CD14-positive monocyte (primary cell): ENCODE measurements at regions not wholly inside any gene's neighbourhood (a gene's known extent, or its start where the extent isn't known, plus 50 kb on each side); places are given as distances from the start of the nearest gene placed in this dataset.

Experiments used
- DNase-seq, 3 donors: peaks; one replicate each; pipeline ENCODE4 v3.0.0-alpha.2; 2011 to 2022
- H2AFZ ChIP-seq: 2 replicates; pipeline ENCODE4 v1.6.0; 2012; ENCODE audit warnings: mild to moderate bottlenecking, low read depth, low read length, inconsistent platforms; ENCODE audit not compliant: insufficient read depth, poor library complexity, severe bottlenecking
- H3K27ac ChIP-seq, 2 donors: 1 replicate in 1 of 2; 2 replicates in 1 of 2; pipeline ENCODE4 v1.5.1; 2012 to 2013; ENCODE audit warnings: low read length in 2 of 2, control low read depth in 1 of 2, inconsistent platforms in 1 of 2, low read depth in 1 of 2, mild to moderate bottlenecking in 1 of 2
- H3K27me3 ChIP-seq, 2 donors: one replicate each; pipeline versions ENCODE4 v1.6.0 to v1.6.1; 2011 to 2013; ENCODE audit warnings: low read length in 2 of 2; ENCODE audit not compliant: control insufficient read depth in 2 of 2, insufficient read depth in 2 of 2
- H3K36me3 ChIP-seq, 2 donors: replicated peaks in 1 of 2; 1 replicate in 1 of 2; 2 replicates in 1 of 2; pipeline versions ENCODE4 v1.5.1 to v1.6.1; 2012 to 2013; ENCODE audit warnings: low read length in 2 of 2, control low read depth in 1 of 2, inconsistent platforms in 1 of 2, mild to moderate bottlenecking in 1 of 2; ENCODE audit not compliant: insufficient read depth in 2 of 2, control insufficient read depth in 1 of 2
- H3K4me1 ChIP-seq, 2 donors: 1 replicate in 1 of 2; 2 replicates in 1 of 2; pipeline versions ENCODE4 v1.5.1 to v1.6.1; 2012 to 2013; ENCODE audit warnings: low read length in 2 of 2, control low read depth in 1 of 2, inconsistent platforms in 1 of 2, mild to moderate bottlenecking in 1 of 2, moderate library complexity in 1 of 2; ENCODE audit not compliant: insufficient read depth in 2 of 2, control insufficient read depth in 1 of 2
- H3K4me2 ChIP-seq: replicated peaks from 2 replicates; pipeline ENCODE3; 2012; ENCODE audit warnings: low read length, moderate library complexity, mild to moderate bottlenecking; ENCODE audit not compliant: poor library complexity, severe bottlenecking; ENCODE audit errors: extremely low read depth
- H3K4me3 ChIP-seq, 3 experiments: fragments of 200-600 bp in 1 of 3; sonication (generic) in 1 of 3; replicated peaks in 1 of 3; 1 replicate in 2 of 3; 2 replicates in 1 of 3; pipeline ENCODE4 v1.5.1; 2011 to 2013; ENCODE audit warnings: low read length in 3 of 3, mild to moderate bottlenecking in 3 of 3, control low read depth in 2 of 3, low read depth in 2 of 3, inconsistent platforms in 1 of 3, moderate library complexity in 1 of 3
- H3K79me2 ChIP-seq: 2 replicates; pipeline ENCODE4 v1.6.0; 2012; ENCODE audit warnings: mild to moderate bottlenecking, control low read depth, inconsistent platforms, low read length, moderate library complexity; ENCODE audit not compliant: insufficient read depth
- H3K9ac ChIP-seq: 2 replicates; pipeline ENCODE4 v1.6.0; 2017; ENCODE audit warnings: low read length, mild to moderate bottlenecking; ENCODE audit not compliant: insufficient read depth, poor library complexity, severe bottlenecking
- H3K9me3 ChIP-seq, 2 donors: replicated peaks in 1 of 2; 1 replicate in 1 of 2; 2 replicates in 1 of 2; pipeline versions ENCODE4 v1.5.1 to v1.6.1; 2012 to 2013; ENCODE audit warnings: low read length in 2 of 2, control low read depth in 1 of 2; ENCODE audit not compliant: control insufficient read depth in 1 of 2, insufficient read depth in 1 of 2
- H4K20me1 ChIP-seq: 2 replicates; pipeline ENCODE4 v1.6.0; 2012; ENCODE audit warnings: mild to moderate bottlenecking, low read length, control low read depth, moderate library complexity; ENCODE audit not compliant: insufficient read depth
- H3K27ac Mint-ChIP-seq, 7 donors: one replicate each; pipeline ENCODE4 v1.8.0; 2020; ENCODE audit warnings: mild to moderate bottlenecking in 7 of 7, mixed read lengths in 7 of 7, moderate library complexity in 6 of 7, inconsistent platforms in 2 of 7
- H3K27me3 Mint-ChIP-seq, 3 donors: one replicate each; pipeline ENCODE4 v1.8.0; 2021 to 2022; ENCODE audit warnings: low read depth in 3 of 3, mild to moderate bottlenecking in 3 of 3, mixed read lengths in 3 of 3, moderate library complexity in 3 of 3, inconsistent platforms in 1 of 3
- H3K36me3 Mint-ChIP-seq, 2 donors: one replicate each; pipeline ENCODE4 v1.8.0; 2020; ENCODE audit warnings: mixed read lengths in 2 of 2, inconsistent platforms in 1 of 2, mild to moderate bottlenecking in 1 of 2
- H3K4me1 Mint-ChIP-seq: one replicate; pipeline ENCODE4 v1.8.0; 2020; ENCODE audit warnings: mild to moderate bottlenecking, mixed read lengths
- H3K4me3 Mint-ChIP-seq, 2 donors: one replicate each; pipeline ENCODE4 v1.8.0; 2020; ENCODE audit warnings: mild to moderate bottlenecking in 2 of 2, mixed read lengths in 2 of 2, moderate library complexity in 1 of 2
- H3K9me3 Mint-ChIP-seq, 7 donors: one replicate each; pipeline ENCODE4 v1.8.0; 2020 to 2022; ENCODE audit warnings: mixed read lengths in 7 of 7, mild to moderate bottlenecking in 6 of 7, moderate library complexity in 6 of 7, inconsistent platforms in 2 of 7
- whole genome bisulfite sequencing: methylation state at CpG from one replicate; pipeline ENCODE4 v1.1.5; 2013; ENCODE audit warnings: missing lambda C conversion rate; ENCODE audit not compliant: insufficient coverage; 5-methylcytosine and 5-hydroxymethylcytosine counted together
- intact Hi-C, 2 donors: fragments of 100-400 bp; cut with micrococcal nuclease; formaldehyde crosslinking; loops; one replicate each; pipeline versions ENCODE4 v1.15.0 to v1.15.1; 2023
- TF ChIP-seq, protein P1 (sequence below): fragments of 200-600 bp; IDR thresholded peaks from one replicate; pipeline ENCODE4 v1.8.0; 2022; ENCODE audit warnings: antibody characterized with exemption, mild to moderate bottlenecking

DNA sequence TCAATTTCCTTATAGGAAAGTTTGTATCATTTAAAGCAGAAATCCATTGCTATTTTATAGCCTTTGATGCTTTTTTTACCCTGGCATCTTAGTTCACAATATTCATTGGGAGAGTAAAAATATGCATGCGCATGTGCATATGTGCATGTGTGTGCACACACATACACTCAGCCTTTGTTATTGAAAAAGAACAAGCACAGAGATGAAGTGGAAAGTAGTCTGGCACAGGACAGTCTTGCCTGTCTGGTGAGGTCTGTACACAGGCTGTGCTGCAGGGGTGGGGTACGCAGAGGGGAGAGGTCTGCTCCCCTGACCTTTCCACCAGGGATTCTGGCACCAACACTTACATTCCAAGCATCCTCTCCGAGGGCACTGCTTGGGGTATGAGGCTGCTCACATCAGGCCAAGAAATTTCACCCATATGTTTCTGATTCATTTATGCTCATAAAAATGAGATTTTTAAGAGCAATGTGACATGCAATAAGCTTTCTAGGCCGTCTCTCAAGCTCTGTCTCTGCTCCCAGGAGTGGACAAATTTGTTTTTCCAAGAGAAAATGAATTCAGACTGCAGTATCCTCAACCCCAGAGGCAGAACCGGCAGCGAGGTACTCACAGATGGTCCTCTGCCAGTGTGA, 237.2 kb downstream of the INSIG2 start:
- H3K9ac ChIP-seq, result no peak overlapping the region
- Mint-ChIP-seq H3K4me1 (peaks cover 11% of the 10 kb centered on the region), H3K36me3 (no peaks in the 10 kb centered on the region), H3K9me3 (peaks cover 0 to 9% (median 5%) of the 10 kb centered on the region in 7 donors), H3K27me3 (peaks cover 4 to 15% (median 13%) of the 10 kb centered on the region in 3 donors), H3K27ac (no peak overlapping the region), H3K4me3 (no peak overlapping the region)
- H3K9me3 ChIP-seq, result no peaks in the 10 kb centered on the region
- no peaks in the 10 kb centered on the region for H4K20me1 ChIP-seq
- WGBS, result no CpG with 5 or more reads among the region's 6 CpGs
- H3K27me3 ChIP-seq, result peaks cover 0 to 3% of the 10 kb centered on the region in 2 donors
- no peaks in the 10 kb centered on the region for H3K36me3 ChIP-seq
- no peak for DNase-seq
- H3K4me2 ChIP-seq, result no peak overlapping the region
- H3K79me2 ChIP-seq, result no peaks in the 10 kb centered on the region
- intact Hi-C loops, result no loop called here
- no peaks in the 10 kb centered on the region for H3K4me1 ChIP-seq
- TF ChIP-seq, protein P1, sequence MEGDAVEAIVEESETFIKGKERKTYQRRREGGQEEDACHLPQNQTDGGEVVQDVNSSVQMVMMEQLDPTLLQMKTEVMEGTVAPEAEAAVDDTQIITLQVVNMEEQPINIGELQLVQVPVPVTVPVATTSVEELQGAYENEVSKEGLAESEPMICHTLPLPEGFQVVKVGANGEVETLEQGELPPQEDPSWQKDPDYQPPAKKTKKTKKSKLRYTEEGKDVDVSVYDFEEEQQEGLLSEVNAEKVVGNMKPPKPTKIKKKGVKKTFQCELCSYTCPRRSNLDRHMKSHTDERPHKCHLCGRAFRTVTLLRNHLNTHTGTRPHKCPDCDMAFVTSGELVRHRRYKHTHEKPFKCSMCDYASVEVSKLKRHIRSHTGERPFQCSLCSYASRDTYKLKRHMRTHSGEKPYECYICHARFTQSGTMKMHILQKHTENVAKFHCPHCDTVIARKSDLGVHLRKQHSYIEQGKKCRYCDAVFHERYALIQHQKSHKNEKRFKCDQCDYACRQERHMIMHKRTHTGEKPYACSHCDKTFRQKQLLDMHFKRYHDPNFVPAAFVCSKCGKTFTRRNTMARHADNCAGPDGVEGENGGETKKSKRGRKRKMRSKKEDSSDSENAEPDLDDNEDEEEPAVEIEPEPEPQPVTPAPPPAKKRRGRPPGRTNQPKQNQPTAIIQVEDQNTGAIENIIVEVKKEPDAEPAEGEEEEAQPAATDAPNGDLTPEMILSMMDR, result no peak
- H3K27ac ChIP-seq, result no peak overlapping the region
- no peak overlapping the region for H2AFZ ChIP-seq
- H3K4me3 ChIP-seq, result no peak overlapping the region

DNA sequence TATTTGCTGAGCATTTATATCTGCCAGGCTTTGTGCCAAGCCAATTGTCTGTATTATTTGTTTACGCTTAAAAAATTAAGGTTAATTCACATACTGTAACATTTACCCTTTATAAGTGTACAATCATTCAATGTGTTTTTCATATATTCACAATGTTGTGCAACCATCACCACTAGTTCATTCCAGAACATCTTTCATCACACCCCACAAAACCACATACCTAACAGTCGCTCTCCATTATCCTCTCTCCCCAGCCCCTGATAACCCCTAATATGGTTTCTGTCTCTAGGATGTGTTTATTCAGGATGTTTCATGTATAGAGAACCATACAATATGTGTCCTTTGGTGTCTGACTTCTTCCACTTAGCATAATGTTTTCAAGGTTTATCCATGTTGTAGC, 234.1 kb downstream of the INSIG2 start:
- H3K4me3 Mint-ChIP-seq, result no peak overlapping the region
- H3K4me2 ChIP-seq, result no peak overlapping the region
- no CpG with 5 or more reads among the region's 2 CpGs for WGBS

More for the DNA sequence above, 234.1 kb downstream of the INSIG2 start:
- Histone ChIP-seq H3K9ac (no peak overlapping the region), H3K27ac (no peak overlapping the region), H3K79me2 (no peaks in the 10 kb centered on the region), H3K9me3 (no peaks in the 10 kb centered on the region), H3K36me3 (no peaks in the 10 kb centered on the region), H3K4me3 (no peak overlapping the region), H4K20me1 (no peaks in the 10 kb centered on the region), H3K4me1 (no peaks in the 10 kb centered on the region), H2AFZ (no peak overlapping the region), H3K27me3 (peaks cover 0 to 3% of the 10 kb centered on the region in 2 donors)
- H3K4me1 Mint-ChIP-seq, result peaks cover 9% of the 10 kb centered on the region
- TF ChIP-seq, protein P1, result no peak
- DNase-seq, result no peak
- H3K9me3 Mint-ChIP-seq, result peaks cover 2 to 8% (median 5%) of the 10 kb centered on the region in 7 donors
- intact Hi-C loops, result no loop called here
- no peak overlapping the region for H3K27ac Mint-ChIP-seq
- H3K27me3 Mint-ChIP-seq, result peaks cover 2 to 20% (median 11%) of the 10 kb centered on the region in 3 donors
- H3K36me3 Mint-ChIP-seq, result no peaks in the 10 kb centered on the region
